ENCODE measurements at regions not wholly inside any gene's neighbourhood (a gene's known extent, or its start where the extent isn't known, plus 50 kb on each side); places are given as distances from the start of the nearest gene placed in this dataset.
"Not testable (repeated sequence)": the region's sequence is repeated elsewhere in the genome, so short reads cannot be mapped to it uniquely, and the experiment has no call there.

DNA sequence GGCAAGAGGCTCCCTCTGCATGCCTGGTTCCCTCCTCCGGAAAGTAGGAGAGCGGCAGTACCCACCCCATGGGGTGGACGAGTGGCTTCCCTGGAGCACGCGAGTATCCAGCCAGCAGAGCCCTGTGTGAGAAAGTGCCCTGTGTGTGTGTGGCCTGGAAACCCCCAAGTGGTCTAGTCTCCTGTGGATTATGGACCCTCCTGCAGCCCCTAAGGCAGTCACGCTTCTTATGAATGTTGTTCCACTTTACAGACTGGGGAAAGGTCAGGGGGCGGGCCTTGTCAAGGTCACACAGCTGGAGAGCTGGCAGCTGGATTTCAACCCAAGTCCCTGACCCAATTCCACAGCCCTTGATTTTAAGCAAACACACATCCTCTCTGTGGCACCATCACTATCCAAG lies 252.5 kb upstream of the SULF2 start:
- WGBS = 84% methylated on average over 7 of the region's 7 CpGs
- not testable (repeated sequence) for H3K36me3 ChIP-seq (ENCODE audit: insufficient read depth); H3K4me1 ChIP-seq (ENCODE audit: insufficient read depth); H3K27ac ChIP-seq (ENCODE audit: low read depth); H3K4me3 ChIP-seq (ENCODE audit: low read depth, low read length); DNase-seq (ENCODE audit: extremely low spot score)

DNA sequence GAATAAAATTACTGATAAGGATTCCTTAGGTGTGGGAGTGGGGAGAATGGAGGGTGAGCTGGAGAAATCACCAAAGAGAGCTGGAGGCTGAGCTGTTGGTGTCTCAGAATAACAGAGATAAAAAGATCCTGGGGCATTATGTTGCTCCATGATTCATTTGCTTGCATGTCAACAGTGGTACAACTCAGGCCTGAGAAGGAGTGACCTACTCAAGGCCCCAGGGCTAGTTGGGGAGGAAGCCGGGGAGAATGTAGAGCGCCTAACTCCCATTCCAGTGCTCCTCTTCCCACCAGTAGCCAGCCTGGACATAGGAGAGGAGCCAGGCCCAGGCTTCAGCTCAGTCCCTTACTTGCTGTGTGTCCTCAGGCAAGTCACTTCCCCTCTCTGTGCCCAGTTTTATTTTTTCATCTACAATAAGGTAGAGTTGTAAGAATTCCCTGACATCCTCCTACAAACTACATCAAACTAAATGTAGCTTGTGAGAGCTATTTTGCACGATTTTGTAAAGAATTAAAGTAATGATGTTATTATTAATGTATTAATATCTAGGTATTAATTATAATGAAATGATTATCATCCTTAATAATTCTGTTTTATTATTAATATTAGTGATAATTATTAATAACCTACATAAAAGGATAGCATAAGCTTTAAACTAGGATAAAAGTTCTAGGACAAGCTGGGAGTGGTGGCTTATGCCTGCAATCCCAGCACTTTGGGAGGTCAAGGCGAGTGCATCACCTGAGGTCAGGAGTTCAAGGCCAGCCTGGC lies 250.9 kb upstream of the SULF2 start:
- WGBS = 94% methylated on average over 4 of the region's 4 CpGs
- H3K27ac ChIP-seq (ENCODE audit: low read depth) = no peak overlapping the region

DNA sequence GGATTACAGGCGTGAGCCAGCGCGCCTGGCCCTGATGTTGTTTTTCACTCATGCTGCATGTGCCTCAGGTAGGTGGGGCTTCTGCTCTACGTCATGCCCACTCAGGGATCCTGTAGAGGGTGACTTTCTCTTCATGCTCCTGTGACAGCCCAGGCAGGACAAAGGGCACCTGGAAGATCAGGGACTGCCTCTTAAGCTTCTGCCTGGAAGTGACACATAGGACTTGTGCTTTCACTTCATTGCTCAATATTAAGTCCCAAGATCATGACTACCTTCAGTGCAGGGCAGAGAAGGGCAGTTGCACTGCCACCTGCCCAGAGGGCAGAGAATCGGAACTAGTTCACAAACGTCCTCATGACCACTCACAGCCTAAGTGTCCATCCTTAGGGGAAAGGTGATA lies 249.5 kb upstream of the SULF2 start:
- no peak overlapping the region for H3K4me3 ChIP-seq (ENCODE audit: low read depth, low read length)
- no peaks in the 10 kb centered on the region for H3K4me1 ChIP-seq (ENCODE audit: insufficient read depth)
- no peak overlapping the region for H3K27ac ChIP-seq (ENCODE audit: low read depth)
- no peaks in the 10 kb centered on the region for H3K36me3 ChIP-seq (ENCODE audit: insufficient read depth)
- WGBS = 88% methylated on average over 6 of the region's 6 CpGs
- no peak for DNase-seq (ENCODE audit: extremely low spot score)

More for the DNA sequence above, 250.9 kb upstream of the SULF2 start:
- no peak for DNase-seq (ENCODE audit: extremely low spot score)
- no peaks in the 10 kb centered on the region for H3K36me3 ChIP-seq (ENCODE audit: insufficient read depth)
- no peak overlapping the region for H3K4me3 ChIP-seq (ENCODE audit: low read depth, low read length)
- H3K4me1 ChIP-seq (ENCODE audit: insufficient read depth) = no peaks in the 10 kb centered on the region

DNA sequence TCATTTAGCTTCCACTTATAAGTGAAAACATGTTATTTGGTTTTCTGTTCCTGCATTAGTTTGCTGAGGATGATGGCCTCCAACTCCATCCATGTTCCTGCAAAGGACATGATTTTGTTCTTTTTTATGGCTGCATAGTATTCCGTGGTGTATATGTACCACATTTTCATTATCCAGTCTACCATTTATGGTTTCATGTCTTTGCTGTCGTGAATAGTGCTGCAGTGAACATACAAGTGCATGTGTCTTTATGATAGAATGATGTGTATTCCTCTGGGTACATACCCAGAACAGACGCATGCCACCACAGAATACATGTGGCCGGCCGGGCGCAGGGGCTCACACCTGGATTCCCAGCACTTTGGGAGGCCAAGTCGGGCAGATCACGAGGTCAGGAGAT lies 247.7 kb upstream of the SULF2 start:
- not testable (repeated sequence) for H3K4me3 ChIP-seq (ENCODE audit: low read depth, low read length); H3K36me3 ChIP-seq (ENCODE audit: insufficient read depth); DNase-seq (ENCODE audit: extremely low spot score); H3K27ac ChIP-seq (ENCODE audit: low read depth); H3K4me1 ChIP-seq (ENCODE audit: insufficient read depth)
- WGBS = 95% methylated on average over 8 of the region's 8 CpGs

DNA sequence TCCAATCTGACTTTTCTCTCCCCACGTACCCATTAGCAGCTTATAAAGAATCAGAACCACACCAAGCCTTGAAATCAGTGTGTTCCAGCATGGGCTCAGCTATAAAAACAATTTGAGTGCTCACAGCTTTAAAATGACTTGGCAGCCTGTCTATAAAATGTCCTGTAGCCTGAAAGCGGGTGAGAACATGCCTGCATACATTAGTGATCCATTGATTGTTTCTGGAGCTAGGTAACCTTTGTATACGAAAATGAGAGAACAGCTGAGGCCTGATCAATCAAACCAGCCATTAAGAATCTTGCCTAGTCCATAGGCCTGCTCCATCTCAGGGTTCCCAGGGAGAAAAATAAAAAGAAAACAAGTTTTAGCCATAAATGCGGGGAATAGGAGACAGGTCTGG lies 245.8 kb upstream of the SULF2 start:
- Histone ChIP-seq H3K27ac (ENCODE audit: low read depth) (no peak overlapping the region), H3K4me3 (ENCODE audit: low read depth, low read length) (no peak overlapping the region), H3K4me1 (ENCODE audit: insufficient read depth) (no peaks in the 10 kb centered on the region), H3K36me3 (ENCODE audit: insufficient read depth) (no peaks in the 10 kb centered on the region)
- WGBS = 74% methylated on average over 4 of the region's 4 CpGs
- no peak for DNase-seq (ENCODE audit: extremely low spot score)

DNA sequence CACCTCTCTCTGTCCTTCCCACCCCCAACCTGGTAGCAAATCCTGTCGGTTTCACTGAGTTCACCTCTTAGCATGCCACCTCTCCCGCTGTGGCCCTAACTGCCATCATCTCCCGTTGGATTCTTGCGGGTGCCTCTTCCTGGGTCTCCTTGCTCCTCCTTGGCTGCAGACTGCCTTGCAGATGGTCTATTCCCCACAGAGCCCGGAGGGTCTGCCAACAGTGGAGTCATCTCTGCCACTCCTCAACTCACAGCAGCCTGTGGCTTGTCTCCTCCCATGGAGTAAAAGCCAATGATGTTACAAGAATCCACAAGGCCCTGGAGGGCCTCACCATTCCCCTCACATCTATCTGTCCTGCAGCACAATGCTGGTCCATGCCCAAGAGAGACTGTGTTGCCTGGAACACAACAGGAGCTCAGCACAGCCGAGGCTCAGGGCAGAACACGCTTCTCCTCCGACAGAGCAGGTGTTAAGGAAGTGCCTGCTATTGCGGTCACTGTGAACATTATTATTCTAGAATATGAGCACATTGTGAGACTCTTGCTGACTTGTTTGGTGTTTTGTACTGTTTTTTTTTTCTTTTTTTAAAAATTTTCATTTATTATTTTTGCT lies 241.8 kb upstream of the SULF2 start:
- no peak overlapping the region for H3K4me3 ChIP-seq (ENCODE audit: low read depth, low read length)
- 84% methylated on average over 9 of the region's 9 CpGs for WGBS
- DNase-seq (ENCODE audit: extremely low spot score) = no peak
- no peak overlapping the region for H3K27ac ChIP-seq (ENCODE audit: low read depth)
- H3K4me1 ChIP-seq (ENCODE audit: insufficient read depth) = no peaks in the 10 kb centered on the region
- no peaks in the 10 kb centered on the region for H3K36me3 ChIP-seq (ENCODE audit: insufficient read depth)

DNA sequence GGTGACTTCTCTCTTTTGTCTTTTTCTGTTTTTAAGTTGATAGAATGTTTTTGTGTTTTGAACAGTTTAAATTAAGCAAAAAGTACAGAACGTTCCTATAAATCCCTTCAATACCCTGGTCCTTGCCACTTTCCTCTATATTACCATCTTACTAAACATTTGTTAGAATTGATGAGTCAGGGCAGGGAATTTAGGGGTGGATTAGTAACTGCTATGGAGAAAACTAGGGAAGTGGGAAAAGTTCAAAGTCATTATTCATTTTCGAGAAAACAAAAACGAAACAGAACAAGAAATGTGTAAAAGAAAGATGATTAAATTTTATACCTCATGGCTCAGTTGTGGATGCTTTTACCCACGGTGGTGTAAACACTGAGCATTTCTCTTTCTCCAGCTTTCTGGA lies 240.4 kb upstream of the SULF2 start:
- DNase-seq (ENCODE audit: extremely low spot score) = no peak
- WGBS = 48% methylated on average over 4 of the region's 4 CpGs
- Histone ChIP-seq H3K4me3 (ENCODE audit: low read depth, low read length) (no peak overlapping the region), H3K4me1 (ENCODE audit: insufficient read depth) (no peaks in the 10 kb centered on the region), H3K27ac (ENCODE audit: low read depth) (no peak overlapping the region), H3K36me3 (ENCODE audit: insufficient read depth) (no peaks in the 10 kb centered on the region)

DNA sequence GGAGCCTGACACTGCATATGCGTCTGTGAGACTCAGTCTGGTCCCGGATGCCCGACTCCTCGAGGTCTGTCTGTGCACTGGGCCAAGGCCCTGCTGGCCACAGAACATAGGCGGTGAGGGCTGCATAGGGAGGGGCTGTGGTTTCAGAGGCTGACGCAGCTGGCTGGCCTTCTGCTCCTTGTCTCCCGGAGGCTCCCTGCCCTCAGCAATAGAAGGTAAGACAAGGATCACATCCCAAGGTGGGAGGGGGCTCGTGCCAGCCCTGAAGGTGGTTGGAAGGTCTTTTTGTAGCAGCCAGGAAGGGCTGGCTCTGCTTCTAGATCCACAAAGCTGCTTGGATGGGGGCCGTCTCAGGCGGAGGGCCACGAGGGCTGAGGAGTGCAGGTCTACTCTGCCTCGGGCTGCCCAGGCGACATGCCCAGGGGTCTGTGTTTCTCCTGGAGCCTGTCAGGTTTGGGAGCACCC lies 239.8 kb upstream of the SULF2 start:
- Histone ChIP-seq H3K27ac (ENCODE audit: low read depth) (no peak overlapping the region), H3K4me3 (ENCODE audit: low read depth, low read length) (no peak overlapping the region), H3K4me1 (ENCODE audit: insufficient read depth) (no peaks in the 10 kb centered on the region), H3K36me3 (ENCODE audit: insufficient read depth) (no peaks in the 10 kb centered on the region)
- DNase-seq (ENCODE audit: extremely low spot score) = no peak
- 46% methylated on average over 13 of the region's 13 CpGs for WGBS

DNA sequence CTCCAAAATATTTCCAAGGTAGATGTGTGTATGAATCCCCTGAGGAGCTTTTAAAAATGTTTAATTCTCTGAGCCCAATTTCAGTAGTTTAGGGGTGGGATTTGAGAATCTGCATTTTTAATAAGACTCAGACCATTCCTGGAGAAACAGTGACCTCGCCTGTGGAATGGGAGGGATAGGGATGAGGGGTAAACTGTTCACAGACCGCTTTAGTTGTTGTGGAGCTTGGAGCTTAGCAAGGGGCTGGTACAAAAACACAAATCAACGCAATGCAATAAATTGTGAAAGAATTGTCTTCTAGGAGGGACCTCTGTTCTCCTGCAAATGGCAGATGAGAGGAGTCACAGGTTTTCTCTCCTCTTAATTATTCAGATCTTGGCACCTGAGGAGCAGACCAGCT lies 239.3 kb upstream of the SULF2 start:
- Histone ChIP-seq H3K27ac (ENCODE audit: low read depth) (no peak overlapping the region), H3K4me1 (ENCODE audit: insufficient read depth) (no peaks in the 10 kb centered on the region), H3K4me3 (ENCODE audit: low read depth, low read length) (no peak overlapping the region), H3K36me3 (ENCODE audit: insufficient read depth) (no peaks in the 10 kb centered on the region)
- no peak for DNase-seq (ENCODE audit: extremely low spot score)
- WGBS = 66% methylated on average over 3 of the region's 3 CpGs

DNA sequence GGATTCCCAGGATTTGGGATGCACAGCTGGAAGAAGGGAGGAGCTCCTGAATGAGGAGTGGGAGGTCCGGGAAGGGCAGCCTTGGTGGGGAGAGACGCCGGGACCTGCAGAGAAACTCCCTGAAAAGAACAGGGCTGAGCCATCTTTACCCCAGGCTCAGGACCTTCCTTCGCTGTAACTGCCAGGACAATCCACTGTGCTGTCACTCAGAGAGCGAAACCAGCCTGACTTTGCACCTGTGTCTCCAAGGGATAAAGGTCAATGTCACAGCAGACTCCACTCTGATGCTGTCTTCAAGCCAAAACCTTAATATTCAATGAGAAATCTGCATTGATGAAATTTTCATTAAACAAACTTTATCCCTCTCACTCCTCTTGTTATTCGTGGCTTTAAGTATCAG lies 235.4 kb upstream of the SULF2 start:
- DNase-seq (ENCODE audit: extremely low spot score); H3K4me1 ChIP-seq (ENCODE audit: insufficient read depth); H3K27ac ChIP-seq (ENCODE audit: low read depth); H3K4me3 ChIP-seq (ENCODE audit: low read depth, low read length); H3K36me3 ChIP-seq (ENCODE audit: insufficient read depth): not testable (repeated sequence)
- 86% methylated on average over 6 of the region's 6 CpGs for WGBS

DNA sequence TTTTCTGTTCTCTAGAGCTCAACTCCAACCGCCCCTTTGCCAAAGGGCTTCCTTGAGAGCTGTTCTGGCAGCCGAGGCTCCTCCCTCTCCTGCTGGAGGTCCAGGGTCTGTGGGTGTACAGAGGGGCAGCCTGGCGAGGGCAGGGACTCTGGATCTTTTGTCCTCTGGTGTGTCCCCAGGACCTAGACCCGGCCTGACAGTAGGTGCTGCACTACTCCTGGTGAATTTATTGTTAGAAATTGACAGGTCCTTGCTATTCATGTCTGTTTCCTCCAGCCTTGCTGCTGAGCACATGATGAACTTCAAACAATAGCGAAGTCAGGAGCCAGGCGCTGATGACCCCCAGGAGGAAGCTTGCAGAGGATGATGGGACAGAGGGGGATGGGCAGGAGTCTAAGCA lies 234.7 kb upstream of the SULF2 start:
- Histone ChIP-seq H3K4me1 (ENCODE audit: insufficient read depth) (no peaks in the 10 kb centered on the region), H3K27ac (ENCODE audit: low read depth) (no peak overlapping the region), H3K4me3 (ENCODE audit: low read depth, low read length) (no peak overlapping the region), H3K36me3 (ENCODE audit: insufficient read depth) (no peaks in the 10 kb centered on the region)
- WGBS = 80% methylated on average over 6 of the region's 6 CpGs
- no peak for DNase-seq (ENCODE audit: extremely low spot score)

DNA sequence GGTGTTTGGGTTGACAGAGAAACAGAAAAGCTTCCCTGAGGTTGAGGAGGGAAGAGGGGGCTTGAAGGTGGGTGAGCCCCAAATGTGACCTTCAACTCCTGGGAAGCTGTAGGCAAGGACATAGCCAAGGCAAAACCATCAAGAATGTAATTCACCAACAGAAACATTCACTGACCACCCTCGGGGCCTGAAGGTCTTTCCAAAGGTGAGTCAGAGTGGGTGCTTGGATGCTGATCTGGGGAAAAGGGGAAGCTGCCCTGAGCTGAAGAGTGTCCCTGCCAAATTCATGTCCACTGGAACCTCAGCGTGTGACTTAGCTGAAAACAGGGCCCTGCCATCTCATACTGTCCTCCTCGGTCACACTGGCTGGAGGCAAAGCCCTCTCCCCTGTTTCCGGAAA lies 234.2 kb upstream of the SULF2 start:
- no peak overlapping the region for H3K27ac ChIP-seq (ENCODE audit: low read depth)
- 93% methylated on average over 4 of the region's 4 CpGs for WGBS

DNA sequence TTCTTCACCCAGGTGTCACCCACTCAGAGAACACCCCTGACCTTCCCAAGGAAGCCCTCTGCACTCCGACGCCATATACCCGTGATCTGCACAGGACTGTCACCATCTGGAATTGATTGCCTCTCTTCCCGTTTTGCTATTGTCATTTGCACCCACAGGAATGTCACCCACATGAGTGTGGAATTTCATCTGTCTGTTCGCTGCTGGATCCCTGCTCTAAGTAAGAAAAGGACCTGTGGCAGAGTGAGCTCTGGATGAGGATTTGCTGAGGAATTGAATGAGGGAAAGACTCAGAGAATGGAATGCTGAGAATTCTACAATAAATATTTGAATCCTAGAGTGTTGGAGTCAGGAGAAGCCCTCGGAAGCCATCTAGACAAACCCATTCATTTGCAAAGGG lies 233.6 kb upstream of the SULF2 start:
- not testable (repeated sequence) for DNase-seq (ENCODE audit: extremely low spot score); H3K4me3 ChIP-seq (ENCODE audit: low read depth, low read length); H3K4me1 ChIP-seq (ENCODE audit: insufficient read depth); H3K27ac ChIP-seq (ENCODE audit: low read depth); H3K36me3 ChIP-seq (ENCODE audit: insufficient read depth)
- 69% methylated on average over 6 of the region's 6 CpGs for WGBS

More for the DNA sequence above, 234.2 kb upstream of the SULF2 start:
- no peaks in the 10 kb centered on the region for H3K4me1 ChIP-seq (ENCODE audit: insufficient read depth)
- DNase-seq (ENCODE audit: extremely low spot score) = no peak
- no peaks in the 10 kb centered on the region for H3K36me3 ChIP-seq (ENCODE audit: insufficient read depth)
- no peak overlapping the region for H3K4me3 ChIP-seq (ENCODE audit: low read depth, low read length)

DNA sequence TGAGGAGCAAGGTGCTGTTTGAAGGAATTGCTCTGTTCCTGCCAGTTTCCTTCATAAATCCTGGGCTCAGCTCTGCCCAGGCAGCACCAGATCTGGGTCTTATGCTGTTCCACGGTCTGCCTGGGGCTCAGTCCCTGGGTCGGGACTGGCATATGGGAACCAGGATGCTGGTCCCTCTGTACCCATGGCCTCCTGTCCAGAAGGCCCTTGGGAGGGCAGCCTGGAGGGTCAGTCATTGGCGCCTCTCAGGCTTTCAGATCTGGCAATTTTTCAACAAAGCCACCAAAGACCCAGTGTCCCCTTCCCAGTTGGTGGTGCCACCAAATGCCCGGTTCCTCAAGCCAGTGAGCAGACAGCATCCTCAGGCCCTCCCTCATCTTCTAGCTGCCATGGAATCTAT lies 232.7 kb upstream of the SULF2 start:
- no peaks in the 10 kb centered on the region for H3K4me1 ChIP-seq (ENCODE audit: insufficient read depth)
- no peaks in the 10 kb centered on the region for H3K36me3 ChIP-seq (ENCODE audit: insufficient read depth)
- no peak overlapping the region for H3K4me3 ChIP-seq (ENCODE audit: low read depth, low read length)
- H3K27ac ChIP-seq (ENCODE audit: low read depth) = no peak overlapping the region
- DNase-seq (ENCODE audit: extremely low spot score) = no peak
- 96% methylated on average over 4 of the region's 4 CpGs for WGBS
